ENCODE measurements at regions not wholly inside any gene's neighbourhood (a gene's known extent, or its start where the extent isn't known, plus 50 kb on each side); places are given as distances from the start of the nearest gene placed in this dataset.

DNA sequence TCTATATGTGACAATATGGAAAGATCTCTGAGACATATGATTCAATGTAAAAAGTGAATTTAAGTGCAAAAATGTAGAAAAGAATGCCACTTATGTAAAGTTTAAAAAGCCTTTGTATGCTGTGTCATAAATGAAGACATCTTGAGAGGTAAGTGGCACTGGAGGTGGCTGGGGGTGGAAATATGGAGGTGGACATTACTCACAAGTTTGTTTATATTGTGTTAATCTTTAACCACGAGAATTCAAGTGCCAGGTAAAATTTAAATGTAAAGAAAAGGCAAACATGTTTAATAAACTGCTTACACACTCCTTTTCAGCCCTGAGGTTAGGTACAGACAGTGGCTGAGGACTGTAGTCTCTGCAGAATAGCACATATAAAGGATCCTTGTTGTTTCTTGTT lies 235.1 kb downstream of the ABCC12 start:
- TF ChIP-seq, protein P1, sequence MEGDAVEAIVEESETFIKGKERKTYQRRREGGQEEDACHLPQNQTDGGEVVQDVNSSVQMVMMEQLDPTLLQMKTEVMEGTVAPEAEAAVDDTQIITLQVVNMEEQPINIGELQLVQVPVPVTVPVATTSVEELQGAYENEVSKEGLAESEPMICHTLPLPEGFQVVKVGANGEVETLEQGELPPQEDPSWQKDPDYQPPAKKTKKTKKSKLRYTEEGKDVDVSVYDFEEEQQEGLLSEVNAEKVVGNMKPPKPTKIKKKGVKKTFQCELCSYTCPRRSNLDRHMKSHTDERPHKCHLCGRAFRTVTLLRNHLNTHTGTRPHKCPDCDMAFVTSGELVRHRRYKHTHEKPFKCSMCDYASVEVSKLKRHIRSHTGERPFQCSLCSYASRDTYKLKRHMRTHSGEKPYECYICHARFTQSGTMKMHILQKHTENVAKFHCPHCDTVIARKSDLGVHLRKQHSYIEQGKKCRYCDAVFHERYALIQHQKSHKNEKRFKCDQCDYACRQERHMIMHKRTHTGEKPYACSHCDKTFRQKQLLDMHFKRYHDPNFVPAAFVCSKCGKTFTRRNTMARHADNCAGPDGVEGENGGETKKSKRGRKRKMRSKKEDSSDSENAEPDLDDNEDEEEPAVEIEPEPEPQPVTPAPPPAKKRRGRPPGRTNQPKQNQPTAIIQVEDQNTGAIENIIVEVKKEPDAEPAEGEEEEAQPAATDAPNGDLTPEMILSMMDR (IDR thresholded peaks at IDR 0.05) = no peak
- TF ChIP-seq POLR2A (IDR thresholded peaks at IDR 0.05) = no peak
